ENCODE measurements at regions not wholly inside any gene's neighbourhood (a gene's known extent, or its start where the extent isn't known, plus 50 kb on each side); places are given as distances from the start of the nearest gene placed in this dataset.

GRCh38 chr1:221246628-221247415 lies 367.6 kb downstream of the HLX start:
- TF ChIP-seq OSR1 (CRISPR knock-in tag; IDR thresholded peaks at IDR 0.05) (no peak), ZC3H10 (CRISPR knock-in tag; IDR thresholded peaks at IDR 0.05) (peak; percentile 85; the same call in 1 of the 2 replicates), BACH2 (CRISPR knock-in tag; IDR thresholded peaks at IDR 0.05; ENCODE audit: borderline replicate concordance) (no peak), ZNF70 (CRISPR knock-in tag; IDR thresholded peaks at IDR 0.05) (no peak), ZFP30 (CRISPR knock-in tag; IDR thresholded peaks at IDR 0.05) (no peak), ESRRG (CRISPR knock-in tag; IDR thresholded peaks at IDR 0.05) (no peak), PATZ1 (CRISPR knock-in tag; IDR thresholded peaks at IDR 0.05; ENCODE audit: borderline replicate concordance) (no peak), ISL1 (CRISPR knock-in tag; IDR thresholded peaks at IDR 0.05) (no peak), TOX (CRISPR knock-in tag; IDR thresholded peaks at IDR 0.05; ENCODE audit: borderline replicate concordance) (no peak), POU6F1 (CRISPR knock-in tag; IDR thresholded peaks at IDR 0.05; ENCODE audit: borderline replicate concordance, low read depth) (no peak), CREB5 (CRISPR knock-in tag; IDR thresholded peaks at IDR 0.05; ENCODE audit: low read depth) (no peak), CSRNP3 (CRISPR knock-in tag; IDR thresholded peaks at IDR 0.05) (no peak), ZNF8 (CRISPR knock-in tag; IDR thresholded peaks at IDR 0.05) (no peak), ARNTL (CRISPR knock-in tag; IDR thresholded peaks at IDR 0.05; ENCODE audit: borderline replicate concordance, low read depth) (no peak)
